BLaER1 (cell line): ENCODE measurements at regions not wholly inside any gene's neighbourhood (a gene's known extent, or its start where the extent isn't known, plus 50 kb on each side); places are given as distances from the start of the nearest gene placed in this dataset.

Experiments used
- H3K27ac ChIP-seq: shearing (Covaris generic); formaldehyde crosslinking; 2 replicates; pipeline ENCODE4 v1.8.1; 2022
- H3K27me3 ChIP-seq: shearing (Covaris generic); formaldehyde crosslinking; 2 replicates; pipeline ENCODE4 v1.8.1; 2022
- H3K36me3 ChIP-seq: shearing (Covaris generic); formaldehyde crosslinking; 2 replicates; pipeline ENCODE4 v1.8.1; 2022
- H3K4me1 ChIP-seq: shearing (Covaris generic); formaldehyde crosslinking; 2 replicates; pipeline ENCODE4 v1.8.1; 2022
- H3K4me2 ChIP-seq: shearing (Covaris generic); formaldehyde crosslinking; 2 replicates; pipeline ENCODE4 v1.8.1; 2022
- H3K4me3 ChIP-seq: shearing (Covaris generic); formaldehyde crosslinking; 2 replicates; pipeline ENCODE4 v1.8.1; 2022
- H3K9ac ChIP-seq: shearing (Covaris generic); formaldehyde crosslinking; 2 replicates; pipeline ENCODE4 v1.8.1; 2022
- H3K9me3 ChIP-seq: shearing (Covaris generic); formaldehyde crosslinking; 2 replicates; pipeline ENCODE4 v1.8.1; 2022
- H4K20me1 ChIP-seq: shearing (Covaris generic); formaldehyde crosslinking; 2 replicates; pipeline ENCODE4 v1.8.1; 2022
- Cebpa-rat ChIP-seq: shearing (Covaris generic); IDR thresholded peaks from 2 replicates; pipeline ENCODE4 v1.8.1; 2022

GRCh38 chr2:16251511-16252225, 311.3 kb downstream of the MYCN start:
- H3K36me3 ChIP-seq = no peaks in the 10 kb centered on the region
- H3K4me3 ChIP-seq = no peak overlapping the region
- H3K9me3 ChIP-seq = no peaks in the 10 kb centered on the region
- no peak overlapping the region for H3K27ac ChIP-seq
- no peaks in the 10 kb centered on the region for H4K20me1 ChIP-seq
- H3K27me3 ChIP-seq = no peaks in the 10 kb centered on the region
- no peaks in the 10 kb centered on the region; the same call in 1 of the 2 replicates for H3K4me1 ChIP-seq
- no peak overlapping the region for H3K4me2 ChIP-seq
- no peak overlapping the region for H3K9ac ChIP-seq
- no peak for TF ChIP-seq Cebpa-rat

- Histone ChIP-seq H3K9ac (no peak overlapping the region), H3K4me3 (no peak overlapping the region), H3K4me1 (no peaks in the 10 kb centered on the region), H3K27me3 (no peaks in the 10 kb centered on the region), H4K20me1 (no peaks in the 10 kb centered on the region), H3K9me3 (no peaks in the 10 kb centered on the region), H3K4me2 (no peak overlapping the region), H3K27ac (no peak overlapping the region), H3K36me3 (no peaks in the 10 kb centered on the region)
- TF ChIP-seq Cebpa-rat = no peak
These were observed 310.5 kb downstream of the MYCN start for GRCh38 chr2:16250886-16251285.

GRCh38 chr2:16250466-16250865, 310.1 kb downstream of the MYCN start:
- no peak for TF ChIP-seq Cebpa-rat
- Histone ChIP-seq H3K4me1 (no peaks in the 10 kb centered on the region), H3K27ac (no peak overlapping the region), H4K20me1 (no peaks in the 10 kb centered on the region), H3K4me2 (no peak overlapping the region), H3K9ac (no peak overlapping the region), H3K36me3 (no peaks in the 10 kb centered on the region), H3K4me3 (no peak overlapping the region), H3K9me3 (no peaks in the 10 kb centered on the region), H3K27me3 (no peaks in the 10 kb centered on the region)

GRCh38 chr2:16250056-16250425, 309.7 kb downstream of the MYCN start:
- no peak overlapping the region for H3K4me3 ChIP-seq

GRCh38 chr2:16249246-16250055, 309.1 kb downstream of the MYCN start:
- TF ChIP-seq Cebpa-rat = no peak
- no peak overlapping the region for H3K27ac ChIP-seq
- no peak overlapping the region for H3K4me3 ChIP-seq
- H3K27me3 ChIP-seq = no peaks in the 10 kb centered on the region
- no peaks in the 10 kb centered on the region for H4K20me1 ChIP-seq
- no peaks in the 10 kb centered on the region for H3K9me3 ChIP-seq
- no peaks in the 10 kb centered on the region for H3K36me3 ChIP-seq
- no peak overlapping the region for H3K9ac ChIP-seq
- H3K4me1 ChIP-seq = no peaks in the 10 kb centered on the region
- H3K4me2 ChIP-seq = no peak overlapping the region

More at GRCh38 chr2:16250056-16250425, 309.7 kb downstream of the MYCN start:
- Histone ChIP-seq H4K20me1 (no peaks in the 10 kb centered on the region), H3K36me3 (no peaks in the 10 kb centered on the region), H3K27ac (no peak overlapping the region), H3K4me2 (no peak overlapping the region), H3K9ac (no peak overlapping the region), H3K4me1 (no peaks in the 10 kb centered on the region), H3K27me3 (no peaks in the 10 kb centered on the region), H3K9me3 (no peaks in the 10 kb centered on the region)
- TF ChIP-seq Cebpa-rat = no peak

DNA sequence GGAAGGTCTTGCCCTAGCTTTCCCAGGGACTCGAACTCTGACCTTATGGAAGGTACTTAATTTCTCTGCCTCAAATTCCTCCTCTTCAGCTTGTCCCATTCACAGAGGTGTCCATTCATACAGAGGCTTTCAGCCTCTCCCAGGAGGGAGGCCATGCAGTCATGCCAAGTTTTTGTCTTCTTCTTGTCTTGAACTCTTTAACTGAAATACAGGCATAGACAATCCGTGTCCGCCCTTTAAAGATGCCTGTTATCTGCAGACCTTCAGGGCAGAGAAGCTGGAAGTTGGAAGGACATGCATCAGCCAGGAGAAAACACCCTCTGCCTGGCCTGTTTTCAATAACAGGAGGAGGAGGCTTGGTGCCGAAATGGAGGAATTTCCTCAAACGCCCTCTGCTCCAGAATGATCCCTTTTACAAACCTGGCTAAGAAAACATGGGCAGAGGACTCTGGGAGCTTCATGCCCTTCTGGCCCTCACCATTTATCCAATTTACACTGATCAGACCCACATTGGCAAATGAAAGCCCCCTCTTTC, 308.3 kb downstream of the MYCN start:
- no peaks in the 10 kb centered on the region for H3K9me3 ChIP-seq
- no peak overlapping the region for H3K4me2 ChIP-seq
- TF ChIP-seq Cebpa-rat = no peak
- H3K27me3 ChIP-seq = no peaks in the 10 kb centered on the region
- H3K4me3 ChIP-seq = no peak overlapping the region
- no peaks in the 10 kb centered on the region for H3K36me3 ChIP-seq
- H3K4me1 ChIP-seq = no peaks in the 10 kb centered on the region
- no peak overlapping the region for H3K9ac ChIP-seq
- no peaks in the 10 kb centered on the region for H4K20me1 ChIP-seq
- no peak overlapping the region for H3K27ac ChIP-seq

DNA sequence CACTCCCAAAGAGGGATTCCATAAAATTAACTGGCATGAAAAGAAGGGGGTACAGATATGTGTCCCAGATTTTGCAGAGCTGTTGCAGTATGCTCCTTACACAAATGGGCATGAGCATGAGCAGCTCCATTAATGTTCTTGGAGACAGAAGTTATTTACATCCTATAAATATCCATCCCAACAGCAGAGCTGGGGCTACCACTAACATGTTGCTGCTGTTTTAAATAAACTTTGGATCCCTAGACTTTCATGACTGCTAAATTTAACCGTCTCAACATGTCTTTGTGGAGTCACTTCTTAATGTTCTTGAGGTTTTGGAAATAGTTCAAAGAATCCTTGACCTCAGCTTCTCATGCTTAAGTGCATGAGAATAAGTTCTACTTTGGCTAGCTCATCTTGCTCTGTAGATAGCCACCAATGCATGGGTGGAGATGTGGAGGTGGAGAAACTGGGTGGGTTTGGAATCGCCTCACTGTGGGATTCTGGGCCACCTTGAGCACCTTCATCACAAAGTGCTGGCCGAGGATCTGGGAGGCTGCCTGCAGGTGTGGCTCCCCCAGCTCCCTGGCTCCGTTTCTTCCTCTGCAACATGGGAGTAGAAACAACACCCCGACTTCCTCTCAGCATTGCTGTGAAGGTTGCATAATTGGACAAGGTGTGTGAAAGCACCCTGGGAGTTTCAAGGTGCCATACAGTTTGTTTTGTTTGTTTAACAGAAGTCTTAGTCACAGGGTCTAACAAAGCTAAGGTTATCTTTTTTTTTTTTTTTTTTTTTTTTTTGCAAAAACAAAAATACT, 307.2 kb downstream of the MYCN start:
- no peak overlapping the region for H3K27ac ChIP-seq
- H3K4me2 ChIP-seq = no peak overlapping the region
- H3K9me3 ChIP-seq = no peaks in the 10 kb centered on the region
- no peak overlapping the region for H3K4me3 ChIP-seq
- H3K27me3 ChIP-seq = no peaks in the 10 kb centered on the region
- no peak overlapping the region for H3K9ac ChIP-seq
- no peaks in the 10 kb centered on the region for H4K20me1 ChIP-seq
- no peak for TF ChIP-seq Cebpa-rat
- no peaks in the 10 kb centered on the region for H3K36me3 ChIP-seq
- H3K4me1 ChIP-seq = no peaks in the 10 kb centered on the region

GRCh38 chr2:16246911-16247310, 306.6 kb downstream of the MYCN start:
- TF ChIP-seq Cebpa-rat = no peak

GRCh38 chr2:16246281-16246850, 306.0 kb downstream of the MYCN start:
- Histone ChIP-seq H3K4me1 (no peaks in the 10 kb centered on the region), H3K27me3 (no peaks in the 10 kb centered on the region), H3K4me3 (no peak overlapping the region), H4K20me1 (no peaks in the 10 kb centered on the region), H3K4me2 (no peak overlapping the region), H3K27ac (no peak overlapping the region), H3K9me3 (no peaks in the 10 kb centered on the region), H3K9ac (no peak overlapping the region), H3K36me3 (no peaks in the 10 kb centered on the region)
- TF ChIP-seq Cebpa-rat = no peak

More at GRCh38 chr2:16246911-16247310, 306.6 kb downstream of the MYCN start:
- no peaks in the 10 kb centered on the region for H3K9me3 ChIP-seq
- no peak overlapping the region for H3K4me3 ChIP-seq
- no peaks in the 10 kb centered on the region for H4K20me1 ChIP-seq
- H3K4me1 ChIP-seq = no peaks in the 10 kb centered on the region
- H3K36me3 ChIP-seq = no peaks in the 10 kb centered on the region
- no peak overlapping the region for H3K9ac ChIP-seq
- no peaks in the 10 kb centered on the region for H3K27me3 ChIP-seq
- H3K4me2 ChIP-seq = no peak overlapping the region
- H3K27ac ChIP-seq = no peak overlapping the region
